ENCODE measurements at regions not wholly inside any gene's neighbourhood (a gene's known extent, or its start where the extent isn't known, plus 50 kb on each side); places are given as distances from the start of the nearest gene placed in this dataset.

DNA sequence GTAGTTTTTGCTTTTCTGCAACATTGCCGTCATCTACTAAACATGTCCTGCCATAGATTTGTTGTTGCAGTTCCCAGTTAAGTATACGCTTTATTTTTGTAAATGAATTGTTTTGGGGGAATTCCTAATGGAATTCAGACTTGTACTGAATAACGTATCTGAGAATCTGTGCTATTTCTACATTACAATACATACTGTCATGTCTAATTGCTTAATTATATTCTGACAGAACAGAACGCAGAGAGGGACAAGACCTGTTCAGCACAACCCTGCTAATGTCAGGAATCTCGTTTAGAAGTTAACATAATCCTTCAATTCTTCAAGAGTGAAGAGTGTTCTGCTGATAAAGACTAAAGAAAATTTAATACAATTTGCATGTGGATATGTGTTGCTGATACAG lies 861.1 kb upstream of the KLHL1 start:
- TF ChIP-seq, protein P1, sequence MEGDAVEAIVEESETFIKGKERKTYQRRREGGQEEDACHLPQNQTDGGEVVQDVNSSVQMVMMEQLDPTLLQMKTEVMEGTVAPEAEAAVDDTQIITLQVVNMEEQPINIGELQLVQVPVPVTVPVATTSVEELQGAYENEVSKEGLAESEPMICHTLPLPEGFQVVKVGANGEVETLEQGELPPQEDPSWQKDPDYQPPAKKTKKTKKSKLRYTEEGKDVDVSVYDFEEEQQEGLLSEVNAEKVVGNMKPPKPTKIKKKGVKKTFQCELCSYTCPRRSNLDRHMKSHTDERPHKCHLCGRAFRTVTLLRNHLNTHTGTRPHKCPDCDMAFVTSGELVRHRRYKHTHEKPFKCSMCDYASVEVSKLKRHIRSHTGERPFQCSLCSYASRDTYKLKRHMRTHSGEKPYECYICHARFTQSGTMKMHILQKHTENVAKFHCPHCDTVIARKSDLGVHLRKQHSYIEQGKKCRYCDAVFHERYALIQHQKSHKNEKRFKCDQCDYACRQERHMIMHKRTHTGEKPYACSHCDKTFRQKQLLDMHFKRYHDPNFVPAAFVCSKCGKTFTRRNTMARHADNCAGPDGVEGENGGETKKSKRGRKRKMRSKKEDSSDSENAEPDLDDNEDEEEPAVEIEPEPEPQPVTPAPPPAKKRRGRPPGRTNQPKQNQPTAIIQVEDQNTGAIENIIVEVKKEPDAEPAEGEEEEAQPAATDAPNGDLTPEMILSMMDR (IDR thresholded peaks at IDR 0.05; ENCODE audit: low read depth, low read length) = no peak
- TF ChIP-seq POLR2A (IDR thresholded peaks at IDR 0.05; ENCODE audit: extremely low read depth, insufficient read length) (no peak), MAX (IDR thresholded peaks at IDR 0.05; ENCODE audit: low read depth, low read length) (no peak), MYC (IDR thresholded peaks at IDR 0.05; ENCODE audit: low read depth, low read length) (no peak)

Data from NB4 (cell line).